ENCODE measurements at regions not wholly inside any gene's neighbourhood (a gene's known extent, or its start where the extent isn't known, plus 50 kb on each side); places are given as distances from the start of the nearest gene placed in this dataset.

DNA sequence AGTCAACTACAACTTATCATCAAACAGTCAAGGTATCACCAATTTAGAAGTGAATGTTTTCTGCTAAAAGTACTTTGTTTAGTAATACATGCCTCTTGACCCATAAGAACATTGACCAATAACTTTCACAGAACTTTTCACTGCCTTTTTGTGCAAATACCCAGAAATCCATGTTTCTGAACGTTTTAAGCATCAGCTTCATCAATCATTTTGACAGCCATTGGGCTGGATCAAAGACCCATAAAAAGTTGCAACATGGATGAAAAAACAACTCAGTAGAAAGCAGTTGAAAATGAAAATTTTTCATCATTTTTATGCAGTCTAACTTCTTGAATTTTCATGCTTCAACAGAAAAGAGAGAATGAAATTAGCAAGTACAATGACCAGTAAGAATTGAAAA lies 466.7 kb downstream of the TRAM1L1 start:
- no peak overlapping the region for H3K4me2 ChIP-seq (ENCODE audit: insufficient read depth, low read length)
- no peaks in the 10 kb centered on the region for H3K36me3 ChIP-seq (ENCODE audit: insufficient read depth, low read length)
- H4K20me1 ChIP-seq (ENCODE audit: insufficient read depth, low read length) = no peaks in the 10 kb centered on the region
- no peak overlapping the region for H2AFZ ChIP-seq (ENCODE audit: low read length)
- no peaks in the 10 kb centered on the region for H3K27me3 ChIP-seq (ENCODE audit: insufficient read depth, low read length)
- DNase-seq (ENCODE audit: insufficient read length, low spot score, missing footprints) = no peak
- no peak overlapping the region for H3K27ac ChIP-seq (ENCODE audit: low read depth, low read length)
- TF ChIP-seq, protein P1, sequence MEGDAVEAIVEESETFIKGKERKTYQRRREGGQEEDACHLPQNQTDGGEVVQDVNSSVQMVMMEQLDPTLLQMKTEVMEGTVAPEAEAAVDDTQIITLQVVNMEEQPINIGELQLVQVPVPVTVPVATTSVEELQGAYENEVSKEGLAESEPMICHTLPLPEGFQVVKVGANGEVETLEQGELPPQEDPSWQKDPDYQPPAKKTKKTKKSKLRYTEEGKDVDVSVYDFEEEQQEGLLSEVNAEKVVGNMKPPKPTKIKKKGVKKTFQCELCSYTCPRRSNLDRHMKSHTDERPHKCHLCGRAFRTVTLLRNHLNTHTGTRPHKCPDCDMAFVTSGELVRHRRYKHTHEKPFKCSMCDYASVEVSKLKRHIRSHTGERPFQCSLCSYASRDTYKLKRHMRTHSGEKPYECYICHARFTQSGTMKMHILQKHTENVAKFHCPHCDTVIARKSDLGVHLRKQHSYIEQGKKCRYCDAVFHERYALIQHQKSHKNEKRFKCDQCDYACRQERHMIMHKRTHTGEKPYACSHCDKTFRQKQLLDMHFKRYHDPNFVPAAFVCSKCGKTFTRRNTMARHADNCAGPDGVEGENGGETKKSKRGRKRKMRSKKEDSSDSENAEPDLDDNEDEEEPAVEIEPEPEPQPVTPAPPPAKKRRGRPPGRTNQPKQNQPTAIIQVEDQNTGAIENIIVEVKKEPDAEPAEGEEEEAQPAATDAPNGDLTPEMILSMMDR (IDR thresholded peaks at IDR 0.05; ENCODE audit: extremely low read depth, low read depth, low read length) = no peak
- no peaks in the 10 kb centered on the region for H3K79me2 ChIP-seq (ENCODE audit: insufficient read depth, low read length)
- H3K9me3 ChIP-seq (ENCODE audit: low read depth, low read length) = peaks cover 2% of the 10 kb centered on the region
- H3K4me1 ChIP-seq (ENCODE audit: insufficient read depth, low read length) = no peaks in the 10 kb centered on the region
- no peak overlapping the region for H3K4me3 ChIP-seq (ENCODE audit: insufficient read depth, low read length)

- Histone ChIP-seq H3K79me2 (ENCODE audit: insufficient read depth, low read length) (no peaks in the 10 kb centered on the region), H3K4me2 (ENCODE audit: insufficient read depth, low read length) (no peak overlapping the region), H3K36me3 (ENCODE audit: insufficient read depth, low read length) (no peaks in the 10 kb centered on the region), H3K9me3 (ENCODE audit: low read depth, low read length) (peaks cover 2% of the 10 kb centered on the region), H4K20me1 (ENCODE audit: insufficient read depth, low read length) (no peaks in the 10 kb centered on the region), H3K27me3 (ENCODE audit: insufficient read depth, low read length) (no peaks in the 10 kb centered on the region), H3K27ac (ENCODE audit: low read depth, low read length) (no peak overlapping the region), H2AFZ (ENCODE audit: low read length) (no peak overlapping the region), H3K4me1 (ENCODE audit: insufficient read depth, low read length) (no peaks in the 10 kb centered on the region), H3K4me3 (ENCODE audit: insufficient read depth, low read length) (no peak overlapping the region)
- DNase-seq (ENCODE audit: insufficient read length, low spot score, missing footprints) = no peak
- TF ChIP-seq, protein P1 (IDR thresholded peaks at IDR 0.05; ENCODE audit: extremely low read depth, low read depth, low read length) = no peak
Measured at GRCh38 chr4:116603096-116603495, 482.3 kb downstream of the TRAM1L1 start.

DNA sequence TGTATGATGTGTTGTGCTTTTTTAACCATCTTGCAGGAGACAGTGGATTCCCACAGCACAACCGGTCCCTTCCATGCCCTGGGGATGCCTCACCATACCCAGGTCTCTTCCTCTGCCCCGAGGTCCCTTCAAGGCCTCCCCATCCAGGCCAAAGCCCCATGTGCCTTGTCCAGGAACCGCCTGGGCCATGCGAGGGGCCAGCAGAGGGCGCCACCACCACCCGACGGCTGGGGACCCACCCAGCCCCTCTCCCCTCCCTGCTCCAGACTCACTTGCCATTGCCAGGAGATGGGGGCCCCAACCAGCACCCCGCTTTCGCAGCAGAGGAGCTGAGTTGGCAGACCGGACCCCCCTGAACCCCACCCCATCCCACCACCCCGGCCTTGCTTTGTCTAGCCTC lies 485.5 kb downstream of the TRAM1L1 start:
- no peak overlapping the region for H3K27ac ChIP-seq (ENCODE audit: low read depth, low read length)
- no peaks in the 10 kb centered on the region for H4K20me1 ChIP-seq (ENCODE audit: insufficient read depth, low read length)
- no peaks in the 10 kb centered on the region for H3K79me2 ChIP-seq (ENCODE audit: insufficient read depth, low read length)
- H3K4me3 ChIP-seq (ENCODE audit: insufficient read depth, low read length) = no peak overlapping the region
- no peaks in the 10 kb centered on the region for H3K4me1 ChIP-seq (ENCODE audit: insufficient read depth, low read length)
- no peak overlapping the region for H2AFZ ChIP-seq (ENCODE audit: low read length)
- DNase-seq (ENCODE audit: insufficient read length, low spot score, missing footprints) = no peak
- no peaks in the 10 kb centered on the region for H3K36me3 ChIP-seq (ENCODE audit: insufficient read depth, low read length)
- H3K9me3 ChIP-seq (ENCODE audit: low read depth, low read length) = peaks cover 2% of the 10 kb centered on the region
- TF ChIP-seq, protein P1 (IDR thresholded peaks at IDR 0.05; ENCODE audit: extremely low read depth, low read depth, low read length) = no peak
- no peaks in the 10 kb centered on the region for H3K27me3 ChIP-seq (ENCODE audit: insufficient read depth, low read length)
- H3K4me2 ChIP-seq (ENCODE audit: insufficient read depth, low read length) = no peak overlapping the region

GRCh38 chr4:116598980-116599789 lies 486.2 kb downstream of the TRAM1L1 start:
- no peak overlapping the region for H3K4me2 ChIP-seq (ENCODE audit: insufficient read depth, low read length)
- TF ChIP-seq, protein P1 (IDR thresholded peaks at IDR 0.05; ENCODE audit: extremely low read depth, low read depth, low read length) = no peak
- no peaks in the 10 kb centered on the region for H3K4me1 ChIP-seq (ENCODE audit: insufficient read depth, low read length)

More at GRCh38 chr4:116598980-116599789, 486.2 kb downstream of the TRAM1L1 start:
- no peaks in the 10 kb centered on the region for H3K36me3 ChIP-seq (ENCODE audit: insufficient read depth, low read length)
- H3K79me2 ChIP-seq (ENCODE audit: insufficient read depth, low read length) = no peaks in the 10 kb centered on the region
- no peak overlapping the region for H3K4me3 ChIP-seq (ENCODE audit: insufficient read depth, low read length)
- no peak for DNase-seq (ENCODE audit: insufficient read length, low spot score, missing footprints)
- H2AFZ ChIP-seq (ENCODE audit: low read length) = no peak overlapping the region
- no peak overlapping the region for H3K27ac ChIP-seq (ENCODE audit: low read depth, low read length)
- H4K20me1 ChIP-seq (ENCODE audit: insufficient read depth, low read length) = no peaks in the 10 kb centered on the region
- H3K9me3 ChIP-seq (ENCODE audit: low read depth, low read length) = peaks cover 2% of the 10 kb centered on the region
- H3K27me3 ChIP-seq (ENCODE audit: insufficient read depth, low read length) = no peaks in the 10 kb centered on the region

Measured in osteoblast (primary cell).